HG03521 (cell line): ENCODE measurements at regions not wholly inside any gene's neighbourhood (a gene's known extent, or its start where the extent isn't known, plus 50 kb on each side); places are given as distances from the start of the nearest gene placed in this dataset.
"Not testable (repeated sequence)": the region's sequence is repeated elsewhere in the genome, so short reads cannot be mapped to it uniquely, and the experiment has no call there.

Experiments used
- ATAC-seq: cut with Tn5 transposase; IDR thresholded peaks from one replicate; pipeline ENCODE4 v1.9.1; 2021; ENCODE audit warnings: mild to moderate bottlenecking, moderate library complexity; ENCODE audit not compliant: unreplicated experiment

DNA sequence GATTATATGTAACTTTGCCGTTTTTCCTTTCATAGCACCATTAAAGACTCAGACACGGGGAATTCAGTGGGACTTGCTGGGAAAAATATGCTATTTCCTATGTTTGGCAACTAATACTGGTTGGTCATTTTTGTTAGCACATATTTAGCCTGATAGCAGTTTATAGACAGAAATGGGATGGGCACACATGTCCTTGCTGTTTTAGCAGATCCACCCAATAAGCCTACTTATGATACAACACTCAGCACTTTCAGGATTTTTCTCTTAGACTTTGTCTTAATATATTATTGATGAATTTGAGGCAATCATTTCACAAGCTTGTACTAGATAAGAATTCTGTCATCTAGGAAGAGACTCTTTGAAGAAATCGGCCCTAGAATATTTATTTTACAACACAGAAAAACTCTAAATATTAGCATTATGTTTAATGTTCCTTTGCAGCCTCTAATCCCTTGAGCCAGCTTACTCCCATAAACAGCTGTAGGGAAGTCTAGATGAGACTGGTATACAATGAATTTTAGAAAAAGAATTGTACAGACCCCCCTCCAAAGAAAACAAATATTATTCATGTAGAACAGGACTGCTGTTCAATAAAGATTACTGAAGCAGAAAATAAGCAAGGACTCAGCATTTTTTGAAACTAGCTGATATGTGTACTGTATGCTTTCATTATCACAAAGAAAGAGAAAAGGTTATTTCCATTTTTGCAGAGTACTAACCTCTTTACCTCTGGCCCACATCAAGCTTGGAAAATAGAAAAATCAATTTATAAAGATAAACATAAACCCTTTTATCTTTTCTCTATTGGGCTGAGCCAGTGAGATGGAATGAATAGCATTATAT, 656.8 kb upstream of the SGO1 start:
- no peak for ATAC-seq

DNA sequence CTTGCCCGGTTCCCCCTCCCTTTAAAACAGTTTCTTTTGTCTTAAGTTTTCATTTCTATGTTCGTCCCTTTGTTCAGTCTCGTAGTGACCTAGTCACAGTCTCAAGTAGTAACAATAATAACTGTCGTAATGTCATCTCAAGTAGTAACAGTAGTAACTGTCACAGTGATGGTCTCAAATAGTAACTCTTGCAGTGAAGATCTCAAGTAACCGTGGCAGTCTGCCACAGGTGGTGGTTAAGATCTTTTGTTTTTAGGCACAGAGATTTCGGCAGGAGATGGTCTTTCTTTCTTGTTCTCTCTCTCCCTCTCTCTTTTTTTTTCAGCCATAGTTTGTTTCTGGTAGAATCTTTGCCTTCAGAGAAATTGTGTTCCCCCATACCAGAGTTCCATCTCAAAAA, 656.0 kb upstream of the SGO1 start:
- no peak for ATAC-seq

DNA sequence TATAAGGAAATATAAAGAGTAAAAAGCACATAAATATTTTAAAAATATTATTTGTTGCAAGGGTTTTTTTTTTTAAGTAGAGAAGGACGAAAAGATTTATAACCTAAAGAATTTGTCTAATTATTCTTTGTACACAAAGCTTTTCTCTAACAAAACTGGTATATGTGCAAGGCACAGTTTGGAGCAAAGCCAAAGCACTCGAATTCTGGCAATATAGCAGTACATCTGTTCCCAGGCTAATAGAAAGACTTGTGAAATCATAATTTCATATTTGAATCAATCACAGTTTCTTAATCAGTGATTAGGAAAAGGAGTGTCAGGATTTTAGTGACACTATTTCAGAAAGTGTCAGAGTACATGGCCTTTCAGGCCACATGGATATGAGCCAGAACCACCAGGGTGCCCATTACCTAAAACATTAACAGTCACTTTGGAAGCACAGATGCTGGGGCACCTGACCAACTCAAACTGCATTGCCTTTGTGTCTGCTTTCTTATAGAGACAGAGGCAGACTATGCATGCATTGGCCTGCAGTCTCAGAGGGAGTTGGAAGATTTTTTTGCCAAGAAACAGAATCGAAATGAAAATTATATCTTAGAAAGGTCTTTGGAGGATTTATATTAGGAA, 651.8 kb upstream of the SGO1 start:
- no peak for ATAC-seq

DNA sequence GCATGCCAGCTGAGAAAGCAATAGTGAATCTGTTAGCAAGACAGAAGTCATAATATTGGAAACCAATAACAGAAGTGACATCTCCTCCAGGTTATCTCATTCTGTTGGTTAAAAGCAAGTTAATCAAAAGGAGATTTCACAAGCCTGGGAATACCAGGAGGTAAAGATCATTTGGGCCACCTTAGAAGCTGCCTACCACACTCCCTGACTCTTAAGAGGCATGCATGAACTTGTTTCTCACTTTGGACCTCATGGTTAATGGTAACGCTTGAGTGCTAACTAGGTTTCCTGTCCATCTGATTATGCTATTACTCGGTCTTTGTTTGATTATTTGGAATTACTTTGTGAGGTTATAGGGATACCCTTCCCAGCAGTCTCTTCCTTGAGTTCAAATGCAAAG, 650.8 kb upstream of the SGO1 start:
- ATAC-seq: no peak

DNA sequence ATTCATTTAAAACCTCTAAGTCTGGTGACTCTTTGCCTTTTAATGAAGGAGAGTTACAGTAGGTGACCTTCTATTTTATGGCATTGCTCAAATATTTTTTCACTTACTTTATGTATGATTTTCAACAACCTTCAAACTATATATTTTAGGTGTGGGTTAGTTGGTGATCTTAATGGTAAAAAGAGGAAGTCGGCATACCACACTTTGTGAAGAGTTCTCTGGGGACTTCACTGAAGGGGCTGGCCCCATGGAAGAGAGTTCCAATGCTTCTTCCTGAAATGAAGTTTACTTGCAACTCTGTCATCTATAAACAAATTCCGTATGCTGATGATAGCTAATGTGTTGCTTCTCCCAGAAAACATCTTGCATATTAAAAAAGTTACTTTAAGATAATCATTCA, 647.0 kb upstream of the SGO1 start:
- ATAC-seq: no peak

GRCh38 chr3:20822251-20822650, 636.2 kb upstream of the SGO1 start:
- ATAC-seq: no peak

GRCh38 chr3:20820872-20821271, 634.9 kb upstream of the SGO1 start:
- not testable (repeated sequence) for ATAC-seq

DNA sequence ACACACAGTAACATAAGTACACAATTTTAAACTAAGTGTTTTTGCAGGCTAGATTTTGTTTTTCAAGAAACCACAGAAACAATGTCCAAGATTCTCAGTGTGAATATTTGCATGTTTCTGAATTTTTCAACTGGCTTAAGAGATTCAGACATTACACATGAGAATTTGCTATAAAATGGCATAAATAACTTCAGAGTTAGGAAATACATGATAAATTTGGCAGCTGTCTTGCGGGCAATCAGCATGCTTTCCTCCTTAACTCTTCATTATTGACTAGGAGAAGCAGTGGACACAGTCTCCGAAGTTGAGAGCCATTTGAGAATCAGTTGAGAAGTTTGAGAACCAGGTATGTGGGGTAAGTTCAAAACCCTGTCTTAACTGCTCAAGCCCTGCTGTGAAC, 625.6 kb upstream of the SGO1 start:
- ATAC-seq: no peak

GRCh38 chr3:20811006-20811405, 625.0 kb upstream of the SGO1 start:
- no peak for ATAC-seq

- no peak for ATAC-seq
These were observed 624.5 kb upstream of the SGO1 start for GRCh38 chr3:20810555-20810954.

DNA sequence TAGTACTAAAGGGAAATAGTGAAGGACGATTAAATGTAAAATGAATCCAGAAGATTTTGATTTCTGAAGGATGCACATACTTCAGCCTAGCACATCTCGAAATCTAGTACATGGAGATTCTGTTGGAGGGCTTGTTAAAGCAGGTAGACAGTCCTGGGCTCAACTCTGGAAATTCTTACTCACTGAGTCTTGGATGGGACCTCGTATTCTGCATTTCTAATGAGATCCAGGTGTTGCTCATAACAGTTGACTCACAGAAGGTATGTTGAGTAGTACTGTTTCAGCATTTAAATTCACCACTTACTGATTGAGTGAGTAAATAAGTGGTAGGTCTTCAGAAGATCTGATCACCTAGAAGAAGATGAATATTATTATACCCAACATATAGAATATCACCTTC, 623.4 kb upstream of the SGO1 start:
- ATAC-seq: no peak

- no peak for ATAC-seq
These were observed 622.9 kb upstream of the SGO1 start for GRCh38 chr3:20808864-20809263.

- ATAC-seq: no peak
These were observed 612.7 kb upstream of the SGO1 start for GRCh38 chr3:20798666-20799065.

DNA sequence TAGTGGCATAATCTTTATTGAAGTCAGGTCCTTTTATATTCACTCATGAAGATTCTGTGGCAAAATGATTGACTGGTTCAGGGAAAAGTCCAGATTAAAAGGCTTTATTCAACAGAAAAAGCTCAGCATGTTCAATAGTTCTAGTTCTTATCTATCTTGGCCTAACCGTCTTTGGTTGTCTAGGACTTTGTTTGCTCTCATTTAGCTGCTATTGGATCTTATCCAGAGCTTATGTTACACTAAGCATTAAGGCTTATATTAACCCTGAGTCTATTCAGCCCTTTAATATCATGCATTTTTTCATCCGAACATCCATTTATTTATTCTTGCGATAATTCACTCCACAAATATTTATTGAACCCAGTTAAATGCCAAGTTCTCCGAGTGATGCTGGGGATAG, 601.0 kb upstream of the SGO1 start:
- no peak for ATAC-seq

DNA sequence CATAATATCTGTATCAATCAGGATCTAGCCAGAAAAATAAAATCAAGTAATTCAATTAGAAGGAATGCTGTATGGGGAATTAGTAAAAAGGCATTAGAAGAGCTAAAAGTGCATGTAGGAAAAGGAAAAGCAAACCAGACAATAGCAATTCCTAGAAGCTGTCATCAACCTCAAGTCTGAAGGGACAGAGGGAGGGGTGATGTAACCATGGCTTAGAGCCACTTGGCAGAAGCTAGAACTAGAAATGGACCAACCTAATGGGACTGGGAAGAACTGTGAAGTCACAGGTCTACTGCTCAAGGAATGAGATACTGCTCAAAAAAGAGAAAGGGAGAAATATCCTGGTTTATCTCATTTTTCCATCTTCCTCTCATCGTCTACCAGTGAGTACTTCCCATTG, 590.7 kb upstream of the SGO1 start:
- no peak for ATAC-seq

GRCh38 chr3:20776286-20776685, 590.3 kb upstream of the SGO1 start:
- no peak for ATAC-seq

DNA sequence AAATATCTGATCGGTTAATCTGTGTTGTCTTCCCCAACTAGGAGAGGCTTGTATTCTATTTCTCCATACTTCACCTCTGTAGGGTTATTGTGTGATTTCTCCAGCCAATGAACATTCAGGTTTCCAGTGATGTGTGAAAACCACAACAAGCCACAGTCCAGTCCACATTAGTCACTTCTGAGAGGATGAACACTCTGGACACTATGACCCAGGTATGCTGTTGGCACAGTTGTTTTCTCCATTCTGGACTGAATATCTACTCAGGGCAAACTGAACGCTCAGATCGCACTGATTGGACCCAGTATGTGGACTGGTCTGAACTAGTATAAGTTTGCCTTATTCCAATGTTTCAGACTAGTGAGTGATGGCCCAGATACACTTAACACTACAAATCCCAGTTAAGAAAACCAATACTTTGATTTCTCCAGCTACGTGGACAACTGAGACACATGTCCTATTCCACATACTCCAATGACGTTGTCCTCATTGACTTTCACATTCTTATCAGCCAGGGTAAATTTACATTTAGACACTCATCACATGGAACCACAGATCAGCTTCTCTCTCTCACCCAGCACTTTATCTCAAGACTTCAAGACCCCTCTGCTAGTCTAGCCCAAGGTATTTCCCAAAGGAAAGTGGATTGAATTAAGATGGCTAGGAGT, 587.4 kb upstream of the SGO1 start:
- no peak for ATAC-seq

- no peak for ATAC-seq
These were observed 586.9 kb upstream of the SGO1 start for GRCh38 chr3:20772869-20773268.

- no peak for ATAC-seq
These were observed 583.4 kb upstream of the SGO1 start for GRCh38 chr3:20769430-20769829.

GRCh38 chr3:20760981-20761380, 575.0 kb upstream of the SGO1 start:
- no peak for ATAC-seq

DNA sequence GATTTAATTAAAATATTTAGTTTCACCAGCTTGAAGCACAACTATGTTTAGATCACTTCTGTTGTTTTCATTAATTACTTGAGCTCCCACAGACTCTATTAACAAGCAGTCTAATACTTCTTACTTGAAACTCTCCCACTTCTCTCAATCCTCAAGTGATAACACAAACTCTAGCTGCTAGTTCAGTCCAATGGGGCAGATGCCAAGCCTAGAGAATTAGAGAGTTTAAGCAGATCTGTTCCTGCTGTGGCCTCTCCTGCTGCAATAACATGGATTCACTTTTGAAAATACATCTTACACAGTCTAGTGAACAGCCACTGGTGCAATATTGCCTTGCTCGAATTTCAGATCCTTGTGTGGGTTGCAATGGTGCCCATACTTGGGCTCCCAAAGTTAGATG, 566.4 kb upstream of the SGO1 start:
- ATAC-seq: no peak

GRCh38 chr3:20751296-20751695, 565.3 kb upstream of the SGO1 start:
- no peak for ATAC-seq
